OCI-LY7 (cell line): ENCODE measurements at regions not wholly inside any gene's neighbourhood (a gene's known extent, or its start where the extent isn't known, plus 50 kb on each side); places are given as distances from the start of the nearest gene placed in this dataset.
"Not testable (repeated sequence)": the region's sequence is repeated elsewhere in the genome, so short reads cannot be mapped to it uniquely, and the experiment has no call there.

ENCODE experiments used
- EZH2phosphoT487 ChIP-seq: fragments of 200-600 bp; sonication (generic); IDR thresholded peaks from 2 replicates; pipeline ENCODE4 v1.6.1; 2018; ENCODE audit warnings: low read depth, borderline replicate concordance, mild to moderate bottlenecking, mixed run types, antibody characterized with exemption, low read length, moderate library complexity, mixed read lengths
- TF ChIP-seq, protein P1 (sequence below): fragments of 200-600 bp; sonication (generic); conservative IDR thresholded peaks from 2 replicates; pipeline ENCODE4 v1.5.1; 2014; ENCODE audit warnings: mild to moderate bottlenecking, antibody characterized with exemption, low read length, moderate library complexity, mixed read lengths

DNA sequence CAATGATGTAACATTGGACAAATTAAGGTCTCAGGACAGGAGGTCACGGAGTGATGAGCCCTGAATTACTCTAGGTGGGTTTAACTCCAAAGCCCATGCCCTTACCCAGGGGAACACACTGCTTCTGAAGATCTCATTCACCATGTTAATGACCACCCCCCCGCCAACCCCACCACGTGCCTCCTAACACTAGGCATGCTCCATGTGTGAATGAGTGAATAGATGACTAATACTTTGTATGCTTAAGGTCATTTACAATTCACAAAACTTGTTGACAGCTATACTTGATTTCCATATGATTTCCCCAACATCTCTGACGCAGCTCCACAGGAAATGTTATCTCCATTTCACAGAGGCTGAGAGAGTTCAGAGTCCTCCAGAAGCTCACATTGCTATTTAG, 184.9 kb downstream of the ZNF92 start:
- TF ChIP-seq, protein P1, sequence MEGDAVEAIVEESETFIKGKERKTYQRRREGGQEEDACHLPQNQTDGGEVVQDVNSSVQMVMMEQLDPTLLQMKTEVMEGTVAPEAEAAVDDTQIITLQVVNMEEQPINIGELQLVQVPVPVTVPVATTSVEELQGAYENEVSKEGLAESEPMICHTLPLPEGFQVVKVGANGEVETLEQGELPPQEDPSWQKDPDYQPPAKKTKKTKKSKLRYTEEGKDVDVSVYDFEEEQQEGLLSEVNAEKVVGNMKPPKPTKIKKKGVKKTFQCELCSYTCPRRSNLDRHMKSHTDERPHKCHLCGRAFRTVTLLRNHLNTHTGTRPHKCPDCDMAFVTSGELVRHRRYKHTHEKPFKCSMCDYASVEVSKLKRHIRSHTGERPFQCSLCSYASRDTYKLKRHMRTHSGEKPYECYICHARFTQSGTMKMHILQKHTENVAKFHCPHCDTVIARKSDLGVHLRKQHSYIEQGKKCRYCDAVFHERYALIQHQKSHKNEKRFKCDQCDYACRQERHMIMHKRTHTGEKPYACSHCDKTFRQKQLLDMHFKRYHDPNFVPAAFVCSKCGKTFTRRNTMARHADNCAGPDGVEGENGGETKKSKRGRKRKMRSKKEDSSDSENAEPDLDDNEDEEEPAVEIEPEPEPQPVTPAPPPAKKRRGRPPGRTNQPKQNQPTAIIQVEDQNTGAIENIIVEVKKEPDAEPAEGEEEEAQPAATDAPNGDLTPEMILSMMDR = not testable (repeated sequence)
- not testable (repeated sequence) for TF ChIP-seq EZH2phosphoT487
